NOMO-1 treated with dmso at 0.1 percent for 144 hours (cell line): ENCODE measurements at regions not wholly inside any gene's neighbourhood (a gene's known extent, or its start where the extent isn't known, plus 50 kb on each side); places are given as distances from the start of the nearest gene placed in this dataset.

Experiments
- DNase-seq: peaks from one replicate; lab custom pipeline; 2025; ENCODE audit not compliant: unreplicated experiment; lab: John Stamatoyannopoulos, UW

GRCh38 chr10:64476506-64476905, 955.3 kb downstream of the REEP3 start:
- no peak for DNase-seq

DNA sequence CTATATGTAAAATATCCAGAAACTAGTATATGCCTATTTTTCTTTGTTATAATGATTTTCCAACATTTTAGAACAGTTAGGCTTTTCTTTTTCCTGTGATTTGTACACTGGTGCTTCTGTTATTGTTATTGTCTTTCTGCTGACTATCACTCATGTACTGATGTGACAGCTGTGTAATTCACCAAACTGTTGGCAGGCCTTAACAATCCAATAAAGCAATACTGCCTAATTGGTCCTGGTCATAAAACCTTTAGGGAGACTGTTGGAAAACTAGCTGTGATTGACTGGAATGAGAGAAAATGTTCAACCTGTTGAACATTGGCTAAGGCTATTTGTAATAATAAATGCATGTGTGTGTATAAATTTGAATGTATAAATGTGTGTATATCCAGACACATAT, 956.6 kb downstream of the REEP3 start:
- DNase-seq: no peak

GRCh38 chr10:64484811-64485330, 963.7 kb downstream of the REEP3 start:
- DNase-seq: no peak

GRCh38 chr10:64486149-64486548, 964.9 kb downstream of the REEP3 start:
- DNase-seq: no peak

- DNase-seq: no peak
These were observed 965.7 kb downstream of the REEP3 start for GRCh38 chr10:64486901-64487300.

GRCh38 chr10:64494901-64495300, 973.7 kb downstream of the REEP3 start:
- no peak for DNase-seq

- no peak for DNase-seq
These were observed 976.1 kb downstream of the REEP3 start for GRCh38 chr10:64497306-64497705.

DNA sequence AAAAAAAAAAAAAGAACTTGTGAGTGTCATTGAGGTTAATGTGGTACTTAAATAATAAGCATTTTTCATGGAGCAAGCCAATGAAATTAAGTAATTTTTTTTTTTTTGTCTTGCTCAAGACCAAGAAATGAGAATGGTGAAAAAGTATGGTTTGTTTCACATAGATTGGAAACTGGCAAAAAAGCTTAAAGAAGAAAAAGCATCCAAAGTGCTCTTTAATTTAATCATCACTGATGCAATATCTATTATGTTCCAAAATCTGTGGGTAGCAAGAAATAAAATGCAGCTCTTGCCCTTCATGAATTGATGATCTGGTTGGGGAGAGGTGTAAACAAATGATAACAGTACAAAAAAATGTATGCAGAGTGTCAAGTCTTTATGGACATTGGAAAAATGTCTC, 980.6 kb downstream of the REEP3 start:
- no peak for DNase-seq

DNA sequence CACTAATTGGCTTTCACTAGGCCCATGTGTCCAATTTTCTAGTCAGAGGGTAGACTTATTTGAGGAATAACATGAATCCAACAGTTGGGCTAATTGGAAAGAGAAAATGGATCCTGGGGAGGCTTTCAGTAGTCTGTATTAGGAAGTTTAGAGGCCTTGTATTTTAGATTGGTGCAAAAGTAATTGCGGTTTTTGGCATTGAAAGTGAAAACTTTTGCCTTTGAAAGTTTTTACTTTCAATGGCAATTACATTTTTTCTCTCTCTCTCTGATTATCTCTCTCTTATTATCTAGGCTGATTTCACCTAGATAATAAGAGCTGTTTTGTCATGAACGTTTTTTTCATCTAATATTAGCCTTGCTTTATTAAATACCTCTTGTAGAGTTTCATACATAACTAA, 981.7 kb downstream of the REEP3 start:
- DNase-seq: no peak

GRCh38 chr10:64503429-64503828, 982.2 kb downstream of the REEP3 start:
- DNase-seq: no peak

DNA sequence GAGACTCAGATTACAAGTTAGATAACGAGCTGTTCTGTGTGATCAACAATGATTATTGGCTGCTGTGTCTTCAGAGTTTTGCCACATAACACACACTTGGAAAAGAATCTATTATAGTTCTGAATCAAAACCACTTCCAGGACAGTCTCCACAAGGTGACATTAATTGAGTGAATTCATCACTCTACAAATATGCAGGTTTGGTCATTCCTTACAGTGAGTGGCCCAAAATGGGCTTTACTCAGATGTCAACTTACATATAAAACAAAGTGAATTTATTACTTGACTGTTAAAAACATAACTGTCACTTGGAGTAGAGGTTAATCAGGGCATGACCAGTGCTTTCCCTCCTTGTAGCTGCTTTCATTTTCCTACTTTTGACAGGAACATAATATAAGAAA, 984.3 kb downstream of the REEP3 start:
- no peak for DNase-seq

DNA sequence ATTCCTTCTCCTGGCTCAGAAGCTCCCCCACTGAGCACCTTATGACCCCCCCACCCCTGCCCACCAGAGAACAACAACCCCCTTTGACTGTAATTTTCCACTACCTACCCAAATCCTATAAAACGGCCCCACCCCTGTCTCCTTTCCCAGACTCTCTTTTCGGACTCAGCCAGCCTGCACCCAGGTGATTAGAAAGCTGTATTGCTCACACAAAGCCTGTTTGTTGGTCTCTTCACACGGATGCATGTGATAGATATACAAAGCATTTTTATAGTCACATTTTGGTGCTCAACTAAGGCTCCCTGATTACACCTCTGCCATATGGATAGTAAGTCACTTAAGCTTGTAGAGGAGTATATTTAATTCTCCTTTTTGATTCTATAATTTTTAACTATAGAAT, 985.8 kb downstream of the REEP3 start:
- DNase-seq: no peak

DNA sequence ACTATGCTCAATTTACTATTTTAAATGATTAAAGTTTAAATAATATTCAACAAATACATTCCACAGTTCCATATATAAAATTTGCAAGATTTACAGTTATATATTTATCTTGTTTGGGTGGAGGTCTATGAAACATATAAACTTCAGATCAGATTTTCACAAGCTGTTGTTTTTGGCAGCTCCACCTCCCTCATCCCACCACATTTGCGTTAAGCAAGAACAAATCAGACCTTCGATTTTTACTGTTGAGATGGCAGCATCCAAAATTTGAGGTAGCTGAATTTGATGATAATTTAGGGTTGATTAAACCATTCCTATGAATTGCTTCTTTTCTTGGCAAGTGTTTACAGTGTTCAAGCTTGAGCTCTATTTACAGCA, 986.4 kb downstream of the REEP3 start:
- DNase-seq: no peak

DNA sequence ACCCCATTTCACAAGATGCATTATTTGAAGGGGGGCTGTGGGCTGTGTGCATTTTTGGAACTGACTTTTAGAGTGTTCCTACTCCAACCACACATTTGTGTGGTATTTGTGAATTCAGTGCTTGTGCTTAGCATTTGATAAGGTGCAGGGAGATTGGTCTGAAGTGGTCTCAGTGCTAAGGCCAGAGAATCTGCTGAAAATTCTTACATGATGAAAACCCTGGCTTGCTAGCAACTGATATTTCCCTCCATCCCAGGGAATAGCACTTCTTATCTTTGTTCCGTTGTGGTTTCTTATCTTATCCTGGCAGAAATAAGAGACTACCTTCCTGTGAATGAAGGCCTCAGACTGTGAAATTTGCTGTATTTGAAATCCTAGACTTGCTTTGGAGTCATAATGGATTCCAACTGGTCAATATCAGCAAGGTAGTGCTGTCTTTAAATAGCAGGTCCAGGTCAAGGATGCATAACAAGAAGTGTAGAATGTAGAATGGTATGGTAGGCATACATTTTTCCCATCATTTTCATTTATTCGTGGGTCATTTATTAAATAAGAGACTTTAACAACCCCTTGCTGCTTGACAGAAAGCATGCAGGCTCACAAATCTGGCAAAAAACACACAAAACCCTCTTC, 986.9 kb downstream of the REEP3 start:
- DNase-seq: no peak

GRCh38 chr10:64515970-64516699, 994.9 kb downstream of the REEP3 start:
- DNase-seq: no peak

- DNase-seq: no peak
These were observed 997.3 kb downstream of the REEP3 start for GRCh38 chr10:64518456-64518855.

DNA sequence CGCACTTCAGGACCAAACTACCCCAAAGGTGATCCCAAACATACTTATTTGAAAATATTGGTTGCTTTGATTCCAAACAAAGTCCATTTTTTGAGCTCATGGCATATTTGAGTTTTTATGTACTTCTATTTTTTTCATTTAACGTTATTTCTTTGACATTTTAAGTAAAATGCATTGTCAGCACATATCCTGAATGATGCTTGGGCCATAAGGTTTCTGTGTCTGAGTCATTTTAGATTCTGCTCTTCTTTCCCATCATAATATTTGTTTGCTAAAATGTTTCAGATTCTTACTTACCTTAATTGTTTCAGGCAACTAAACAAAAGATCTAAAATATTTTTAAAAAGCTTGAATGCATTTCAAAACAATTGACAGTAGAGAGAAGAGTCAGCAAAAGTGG, 998.2 kb downstream of the REEP3 start:
- no peak for DNase-seq

- DNase-seq: no peak
These were observed 998.6 kb downstream of the REEP3 start for GRCh38 chr10:64519831-64520230.

GRCh38 chr10:64523065-64523759, 1002.0 kb downstream of the REEP3 start:
- no peak for DNase-seq

DNA sequence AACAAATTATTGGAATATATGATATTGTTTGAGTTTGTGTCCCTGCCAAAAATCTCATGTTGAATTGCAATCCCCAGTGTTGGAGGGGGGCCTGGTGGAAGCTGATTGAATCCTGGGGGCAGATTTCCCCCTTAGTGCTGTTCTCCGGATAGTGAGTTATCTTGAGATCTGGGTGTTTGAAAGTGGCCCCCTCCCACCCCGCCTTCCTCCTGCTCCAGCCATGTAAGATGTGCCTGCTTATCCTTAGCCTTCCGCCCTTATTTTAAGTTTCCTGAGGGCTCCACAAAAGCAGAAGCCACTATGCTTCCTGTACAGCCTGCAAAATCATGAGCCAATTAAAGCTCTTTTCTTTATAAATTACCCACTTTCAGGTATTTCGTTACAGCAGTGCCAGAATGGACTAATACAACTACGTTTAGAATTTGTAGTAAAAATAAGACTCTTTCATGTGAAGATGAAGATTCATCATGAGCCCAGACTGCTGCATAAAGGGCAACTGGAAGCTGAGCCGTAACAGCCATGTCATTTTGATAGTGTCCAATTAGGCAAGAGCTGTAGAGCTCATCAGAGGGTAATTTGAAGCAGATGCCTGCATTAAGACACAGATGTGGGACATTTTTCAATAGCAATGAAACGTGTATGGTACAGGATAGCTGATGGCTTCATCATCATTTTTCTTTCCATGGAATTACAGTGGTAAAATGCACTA, 1007.2 kb downstream of the REEP3 start:
- no peak for DNase-seq

DNA sequence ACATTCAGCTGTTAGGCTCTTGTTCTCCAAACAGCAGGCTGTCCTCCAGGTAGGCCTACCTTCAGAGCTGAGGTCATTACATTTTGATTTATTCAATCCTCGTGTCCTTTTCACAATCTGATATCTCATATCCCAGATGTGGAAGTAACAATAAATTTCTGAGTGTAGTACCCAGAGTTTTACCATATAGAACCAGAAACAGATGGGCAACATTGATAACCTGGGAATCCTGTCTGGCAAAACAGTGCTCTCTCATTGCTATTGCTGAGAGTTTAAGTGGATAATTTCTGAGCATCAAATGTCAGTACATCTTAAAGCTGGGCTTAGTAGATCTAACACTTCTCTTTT, 1007.8 kb downstream of the REEP3 start:
- DNase-seq: no peak

- no peak for DNase-seq
These were observed 1013.4 kb downstream of the REEP3 start for GRCh38 chr10:64534616-64535015.
